OCI-LY7 (cell line): ENCODE measurements at regions not wholly inside any gene's neighbourhood (a gene's known extent, or its start where the extent isn't known, plus 50 kb on each side); places are given as distances from the start of the nearest gene placed in this dataset.

Source experiments
- BruUV-seq: library from RNA; stranded (reverse); fragments of 400-500 nt; replicated peaks from 2 replicates; lab custom pipeline; 2021; lab: Mats Ljungman, UMichigan
- CTCF ChIA-PET: fragments of 300-600 bp; sonication (Branson Sonifier 250); formaldehyde crosslinking; loops from one replicate; lab custom pipeline; 2022; ENCODE audit warnings: antibody characterized with exemption; ENCODE audit not compliant: unreplicated experiment; lab: Charles Lee
- POLR2A ChIA-PET: fragments of 300-600 bp; sonication (Branson Sonifier 250); formaldehyde crosslinking; loops from one replicate; lab custom pipeline; 2022; ENCODE audit warnings: antibody characterized with exemption; lab: Charles Lee
- DNase-seq: peaks from one replicate; pipeline ENCODE4 v3.0.0-alpha.2; 2015; ENCODE audit warnings: low spot score
- H2AFZ ChIP-seq: fragments of 200-600 bp; sonication (generic), shearing (Covaris generic); 2 replicates; pipeline ENCODE4 v1.6.1; 2014; ENCODE audit warnings: mild to moderate bottlenecking, antibody characterized with exemption, low read length, moderate library complexity
- H3K27ac ChIP-seq: fragments of 200-600 bp; sonication (generic); 2 replicates; pipeline ENCODE4 v1.5.1; 2014; ENCODE audit warnings: mixed run types, low read depth, mild to moderate bottlenecking, moderate library complexity, low read length, inconsistent platforms; ENCODE audit not compliant: poor library complexity, severe bottlenecking
- H3K36me3 ChIP-seq: fragments of 200-600 bp; sonication (generic); 2 replicates; pipeline ENCODE4 v1.6.1; 2014; ENCODE audit warnings: mild to moderate bottlenecking, antibody characterized with exemption, low read length, moderate library complexity, mixed read lengths; ENCODE audit not compliant: insufficient read depth
- H3K4me1 ChIP-seq: fragments of 200-600 bp; sonication (generic); 2 replicates; pipeline ENCODE4 v1.5.1; 2014; ENCODE audit warnings: mild to moderate bottlenecking, low read length; ENCODE audit not compliant: insufficient read depth, poor library complexity, severe bottlenecking
- H3K4me2 ChIP-seq: fragments of 200-600 bp; sonication (generic); 2 replicates; pipeline ENCODE4 v1.6.1; 2014; ENCODE audit warnings: mild to moderate bottlenecking, low read length
- H3K4me3 ChIP-seq: fragments of 200-600 bp; sonication (generic); 2 replicates; pipeline ENCODE4 v1.5.1; 2014; ENCODE audit warnings: mild to moderate bottlenecking, low read depth, low read length; ENCODE audit not compliant: poor library complexity, severe bottlenecking
- H3K79me2 ChIP-seq: fragments of 200-600 bp; sonication (generic); 2 replicates; pipeline ENCODE4 v1.6.1; 2016; ENCODE audit warnings: low read depth, mild to moderate bottlenecking, low read length, moderate library complexity, mixed read lengths; ENCODE audit not compliant: insufficient read depth
- H3K9me2 ChIP-seq: fragments of 200-600 bp; sonication (generic); 2 replicates; pipeline ENCODE4 v1.6.1; 2016; ENCODE audit warnings: mild to moderate bottlenecking, low read length, mixed read lengths; ENCODE audit not compliant: insufficient read depth
- H3K9me3 ChIP-seq: fragments of 200-600 bp; sonication (generic); 2 replicates; pipeline ENCODE4 v1.6.1; 2014; ENCODE audit warnings: mild to moderate bottlenecking, mixed run types, low read length, mixed read lengths
- H4K20me1 ChIP-seq: fragments of 200-600 bp; sonication (generic); 2 replicates; pipeline ENCODE4 v1.6.1; 2014; ENCODE audit warnings: mild to moderate bottlenecking, antibody characterized with exemption, low read length, moderate library complexity, mixed read lengths; ENCODE audit not compliant: insufficient read depth
- EZH2phosphoT487 ChIP-seq: fragments of 200-600 bp; sonication (generic); IDR thresholded peaks from 2 replicates; pipeline ENCODE4 v1.6.1; 2018; ENCODE audit warnings: low read depth, borderline replicate concordance, mild to moderate bottlenecking, mixed run types, antibody characterized with exemption, low read length, moderate library complexity, mixed read lengths
- intact Hi-C: fragments of 100-400 bp; cut with micrococcal nuclease; formaldehyde crosslinking; loops from one replicate; pipeline ENCODE4 v1.10.0; 2022; ENCODE audit not compliant: unreplicated experiment
- TF ChIP-seq, protein P1 (sequence below): fragments of 200-600 bp; sonication (generic); conservative IDR thresholded peaks from 2 replicates; pipeline ENCODE4 v1.5.1; 2014; ENCODE audit warnings: mild to moderate bottlenecking, antibody characterized with exemption, low read length, moderate library complexity, mixed read lengths

GRCh38 chr2:143968360-143968759 lies 551.6 kb downstream of the ZEB2 start:
- ChIA-PET POLR2A (interaction anchor here (0.6 kb wide), 1 partner anchor 12 kb away, joined by 3 read pairs; no protein-coding TSS in a partner anchor), CTCF (no interaction called here)
- BruUV-seq, result no TSS peak

GRCh38 chr2:143965493-143966164 lies 554.3 kb downstream of the ZEB2 start:
- Histone ChIP-seq H3K9me2 (no peaks in the 10 kb centered on the region), H3K9me3 (no peaks in the 10 kb centered on the region), H3K4me2 (no peak overlapping the region), H3K36me3 (no peaks in the 10 kb centered on the region), H3K79me2 (no peaks in the 10 kb centered on the region), H3K27ac (no peak overlapping the region), H3K4me3 (no peak overlapping the region), H2AFZ (no peak overlapping the region), H3K4me1 (no peaks in the 10 kb centered on the region), H4K20me1 (no peaks in the 10 kb centered on the region)
- no peak for TF ChIP-seq EZH2phosphoT487
- TF ChIP-seq, protein P1, sequence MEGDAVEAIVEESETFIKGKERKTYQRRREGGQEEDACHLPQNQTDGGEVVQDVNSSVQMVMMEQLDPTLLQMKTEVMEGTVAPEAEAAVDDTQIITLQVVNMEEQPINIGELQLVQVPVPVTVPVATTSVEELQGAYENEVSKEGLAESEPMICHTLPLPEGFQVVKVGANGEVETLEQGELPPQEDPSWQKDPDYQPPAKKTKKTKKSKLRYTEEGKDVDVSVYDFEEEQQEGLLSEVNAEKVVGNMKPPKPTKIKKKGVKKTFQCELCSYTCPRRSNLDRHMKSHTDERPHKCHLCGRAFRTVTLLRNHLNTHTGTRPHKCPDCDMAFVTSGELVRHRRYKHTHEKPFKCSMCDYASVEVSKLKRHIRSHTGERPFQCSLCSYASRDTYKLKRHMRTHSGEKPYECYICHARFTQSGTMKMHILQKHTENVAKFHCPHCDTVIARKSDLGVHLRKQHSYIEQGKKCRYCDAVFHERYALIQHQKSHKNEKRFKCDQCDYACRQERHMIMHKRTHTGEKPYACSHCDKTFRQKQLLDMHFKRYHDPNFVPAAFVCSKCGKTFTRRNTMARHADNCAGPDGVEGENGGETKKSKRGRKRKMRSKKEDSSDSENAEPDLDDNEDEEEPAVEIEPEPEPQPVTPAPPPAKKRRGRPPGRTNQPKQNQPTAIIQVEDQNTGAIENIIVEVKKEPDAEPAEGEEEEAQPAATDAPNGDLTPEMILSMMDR, result no peak
- POLR2A ChIA-PET, result no interaction called here
- CTCF ChIA-PET, result no interaction called here
- DNase-seq, result no peak
- intact Hi-C loops, result no loop called here
- no TSS peak for BruUV-seq

More at GRCh38 chr2:143968360-143968759, 551.6 kb downstream of the ZEB2 start:
- H3K4me3 ChIP-seq, result no peak overlapping the region
- no peak overlapping the region for H3K4me2 ChIP-seq
- H3K9me2 ChIP-seq, result no peaks in the 10 kb centered on the region
- H2AFZ ChIP-seq, result no peak overlapping the region
- intact Hi-C loops, result no loop called here
- no peak for DNase-seq
- H3K79me2 ChIP-seq, result no peaks in the 10 kb centered on the region
- no peaks in the 10 kb centered on the region for H3K9me3 ChIP-seq
- H4K20me1 ChIP-seq, result no peaks in the 10 kb centered on the region
- no peak for TF ChIP-seq EZH2phosphoT487
- TF ChIP-seq, protein P1, result no peak
- H3K27ac ChIP-seq, result no peak overlapping the region
- no peaks in the 10 kb centered on the region for H3K4me1 ChIP-seq
- no peaks in the 10 kb centered on the region for H3K36me3 ChIP-seq

DNA sequence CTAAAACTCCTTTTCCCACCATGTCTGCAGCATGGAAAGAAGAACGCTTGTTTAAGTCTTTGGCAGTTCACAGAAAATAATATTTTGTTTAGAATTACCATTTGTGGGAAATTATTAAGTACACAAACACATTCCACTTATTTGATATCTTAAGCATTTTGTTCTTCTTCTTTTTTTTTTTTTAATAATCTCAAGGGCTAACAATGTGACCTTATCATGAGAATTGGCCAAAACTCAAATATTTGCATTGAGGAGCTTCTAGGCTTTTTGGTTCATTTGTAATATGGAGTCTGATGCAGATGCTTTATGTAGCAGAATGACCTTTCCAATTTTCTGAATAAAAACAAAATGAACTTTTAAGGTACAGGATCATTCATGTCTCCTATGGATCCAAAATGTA lies 555.0 kb downstream of the ZEB2 start:
- Histone ChIP-seq H3K9me2 (no peaks in the 10 kb centered on the region), H2AFZ (no peak overlapping the region), H3K9me3 (no peaks in the 10 kb centered on the region), H3K4me2 (no peak overlapping the region), H3K79me2 (no peaks in the 10 kb centered on the region), H3K36me3 (no peaks in the 10 kb centered on the region), H3K4me1 (no peaks in the 10 kb centered on the region), H4K20me1 (no peaks in the 10 kb centered on the region), H3K4me3 (no peak overlapping the region), H3K27ac (no peak overlapping the region)
- intact Hi-C loops, result no loop called here
- no peak for DNase-seq
- TF ChIP-seq, protein P1, result no peak
- TF ChIP-seq EZH2phosphoT487, result no peak
- ChIA-PET POLR2A (no interaction called here), CTCF (no interaction called here)
- no TSS peak for BruUV-seq
